RWPE2 (cell line): ENCODE measurements at regions not wholly inside any gene's neighbourhood (a gene's known extent, or its start where the extent isn't known, plus 50 kb on each side); places are given as distances from the start of the nearest gene placed in this dataset.

ENCODE experiments used
- ATAC-seq: fragments of 200-7000 bp; cut with Tn5 transposase; 3 replicates; pipeline ENCODE4 v1.9.1; 2021; ENCODE audit warnings: low read depth
- DNase-seq: peaks from one replicate; pipeline ENCODE4 v3.0.0-alpha.2; 2020; ENCODE audit warnings: low spot score
- H3K27ac ChIP-seq: fragments of 450-650 bp; 2 replicates; pipeline ENCODE4 v1.5.1; 2017; ENCODE audit warnings: mild to moderate bottlenecking; ENCODE audit not compliant: poor library complexity, severe bottlenecking
- H3K27me3 ChIP-seq: fragments of 250-450 bp; sonication (Bioruptor Pico); 2 replicates; pipeline ENCODE4 v1.5.1; 2021; ENCODE audit warnings: mild to moderate bottlenecking, moderate library complexity; ENCODE audit not compliant: insufficient read depth, poor library complexity, severe bottlenecking
- H3K36me3 ChIP-seq: fragments of 250-450 bp; sonication (Bioruptor Pico); 2 replicates; pipeline ENCODE4 v1.5.1; 2020; ENCODE audit warnings: low read depth, mild to moderate bottlenecking, moderate library complexity
- H3K4me1 ChIP-seq: fragments of 250-450 bp; sonication (Bioruptor Pico); 2 replicates; pipeline ENCODE4 v1.5.1; 2021; ENCODE audit warnings: mild to moderate bottlenecking, moderate library complexity; ENCODE audit not compliant: insufficient read depth, poor library complexity, severe bottlenecking
- H3K4me3 ChIP-seq: fragments of 250-450 bp; sonication (Bioruptor Pico); 2 replicates; pipeline ENCODE4 v1.5.1; 2021; ENCODE audit warnings: mild to moderate bottlenecking, moderate library complexity; ENCODE audit not compliant: severe bottlenecking
- H3K9me3 ChIP-seq: fragments of 250-450 bp; sonication (Bioruptor Pico); 2 replicates; pipeline ENCODE4 v1.5.1; 2021; ENCODE audit warnings: mild to moderate bottlenecking, moderate library complexity; ENCODE audit not compliant: severe bottlenecking
- TF ChIP-seq, protein P1 (sequence below): fragments of 450-650 bp; IDR thresholded peaks from one replicate; pipeline ENCODE4 v1.5.1; 2017; ENCODE audit warnings: mild to moderate bottlenecking, moderate library complexity; ENCODE audit not compliant: poor library complexity, severe bottlenecking

DNA sequence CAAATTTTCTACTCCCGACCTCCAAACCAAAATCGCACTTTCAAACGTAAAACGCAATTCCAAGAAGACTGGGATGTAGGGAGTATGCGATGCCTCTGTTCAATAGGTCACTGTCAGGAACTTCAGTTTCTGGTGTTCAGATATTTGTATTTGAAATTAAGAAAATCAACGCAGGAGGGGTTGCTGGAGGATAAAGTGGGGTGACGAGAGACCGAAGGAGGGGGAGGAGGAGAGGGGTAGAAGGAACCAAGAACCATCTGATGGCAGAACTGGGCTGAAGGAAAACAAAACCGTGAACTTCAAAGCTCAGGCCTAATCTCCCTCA lies 293.8 kb upstream of the NFE2L3 start:
- no peak for ATAC-seq
- Histone ChIP-seq H3K36me3 (no peaks in the 10 kb centered on the region), H3K27me3 (peaks cover 9% of the 10 kb centered on the region), H3K27ac (peak overlapping the region; percentile 93), H3K4me1 (peaks cover 33% of the 10 kb centered on the region), H3K4me3 (no peak overlapping the region), H3K9me3 (no peaks in the 10 kb centered on the region)
- DNase-seq = no peak
- TF ChIP-seq, protein P1, sequence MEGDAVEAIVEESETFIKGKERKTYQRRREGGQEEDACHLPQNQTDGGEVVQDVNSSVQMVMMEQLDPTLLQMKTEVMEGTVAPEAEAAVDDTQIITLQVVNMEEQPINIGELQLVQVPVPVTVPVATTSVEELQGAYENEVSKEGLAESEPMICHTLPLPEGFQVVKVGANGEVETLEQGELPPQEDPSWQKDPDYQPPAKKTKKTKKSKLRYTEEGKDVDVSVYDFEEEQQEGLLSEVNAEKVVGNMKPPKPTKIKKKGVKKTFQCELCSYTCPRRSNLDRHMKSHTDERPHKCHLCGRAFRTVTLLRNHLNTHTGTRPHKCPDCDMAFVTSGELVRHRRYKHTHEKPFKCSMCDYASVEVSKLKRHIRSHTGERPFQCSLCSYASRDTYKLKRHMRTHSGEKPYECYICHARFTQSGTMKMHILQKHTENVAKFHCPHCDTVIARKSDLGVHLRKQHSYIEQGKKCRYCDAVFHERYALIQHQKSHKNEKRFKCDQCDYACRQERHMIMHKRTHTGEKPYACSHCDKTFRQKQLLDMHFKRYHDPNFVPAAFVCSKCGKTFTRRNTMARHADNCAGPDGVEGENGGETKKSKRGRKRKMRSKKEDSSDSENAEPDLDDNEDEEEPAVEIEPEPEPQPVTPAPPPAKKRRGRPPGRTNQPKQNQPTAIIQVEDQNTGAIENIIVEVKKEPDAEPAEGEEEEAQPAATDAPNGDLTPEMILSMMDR = no peak

DNA sequence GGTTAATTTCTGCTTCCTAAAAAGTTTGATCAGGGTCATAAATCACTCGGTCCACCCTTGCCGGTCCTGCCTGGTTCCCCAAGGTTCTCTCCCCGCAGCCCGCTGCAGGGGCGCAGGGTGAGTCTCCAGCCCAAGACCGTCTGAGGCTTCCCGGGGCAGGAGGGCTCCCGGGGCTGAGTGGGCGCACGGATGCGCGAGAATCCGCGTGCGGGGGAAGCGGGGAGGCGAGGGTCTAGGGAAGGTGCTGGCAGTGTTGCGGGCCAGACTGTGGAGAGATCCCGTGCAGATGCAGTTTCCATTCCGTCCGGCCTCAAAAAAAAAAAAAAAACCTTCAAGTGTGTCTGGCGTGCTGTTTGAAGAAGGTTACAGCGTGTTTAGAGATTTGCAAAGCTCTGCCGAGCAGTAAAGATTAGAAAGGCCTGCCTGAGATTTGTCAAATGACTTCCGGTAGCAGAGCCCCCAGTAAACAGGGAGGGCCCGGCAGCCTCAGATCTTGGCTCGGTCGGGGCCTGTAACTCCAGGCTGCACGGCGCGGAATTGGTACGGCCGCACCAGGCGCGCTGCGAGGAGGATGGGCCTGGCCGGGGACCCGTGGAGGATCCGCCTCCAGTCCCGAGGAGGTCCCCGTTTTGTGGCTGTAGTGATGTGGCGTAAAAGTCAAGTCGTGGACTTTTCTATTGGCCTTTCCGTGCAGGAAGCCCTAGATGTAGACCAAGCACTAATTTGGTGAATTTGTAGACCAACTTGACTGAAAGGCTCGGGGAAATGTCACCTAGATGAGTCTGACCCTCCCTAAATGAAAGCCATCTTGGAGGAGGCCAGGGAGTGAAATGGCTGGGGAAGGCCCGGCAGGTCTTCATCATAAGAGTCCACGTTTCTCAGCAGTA lies 293.2 kb upstream of the NFE2L3 start:
- Histone ChIP-seq H3K27me3 (peaks cover 10% of the 10 kb centered on the region), H3K9me3 (no peaks in the 10 kb centered on the region), H3K27ac (peak overlapping the region; percentile 93), H3K4me1 (peaks cover 33% of the 10 kb centered on the region), H3K36me3 (no peaks in the 10 kb centered on the region), H3K4me3 (no peak overlapping the region)
- TF ChIP-seq, protein P1 = no peak
- ATAC-seq = no peak
- no peak for DNase-seq

DNA sequence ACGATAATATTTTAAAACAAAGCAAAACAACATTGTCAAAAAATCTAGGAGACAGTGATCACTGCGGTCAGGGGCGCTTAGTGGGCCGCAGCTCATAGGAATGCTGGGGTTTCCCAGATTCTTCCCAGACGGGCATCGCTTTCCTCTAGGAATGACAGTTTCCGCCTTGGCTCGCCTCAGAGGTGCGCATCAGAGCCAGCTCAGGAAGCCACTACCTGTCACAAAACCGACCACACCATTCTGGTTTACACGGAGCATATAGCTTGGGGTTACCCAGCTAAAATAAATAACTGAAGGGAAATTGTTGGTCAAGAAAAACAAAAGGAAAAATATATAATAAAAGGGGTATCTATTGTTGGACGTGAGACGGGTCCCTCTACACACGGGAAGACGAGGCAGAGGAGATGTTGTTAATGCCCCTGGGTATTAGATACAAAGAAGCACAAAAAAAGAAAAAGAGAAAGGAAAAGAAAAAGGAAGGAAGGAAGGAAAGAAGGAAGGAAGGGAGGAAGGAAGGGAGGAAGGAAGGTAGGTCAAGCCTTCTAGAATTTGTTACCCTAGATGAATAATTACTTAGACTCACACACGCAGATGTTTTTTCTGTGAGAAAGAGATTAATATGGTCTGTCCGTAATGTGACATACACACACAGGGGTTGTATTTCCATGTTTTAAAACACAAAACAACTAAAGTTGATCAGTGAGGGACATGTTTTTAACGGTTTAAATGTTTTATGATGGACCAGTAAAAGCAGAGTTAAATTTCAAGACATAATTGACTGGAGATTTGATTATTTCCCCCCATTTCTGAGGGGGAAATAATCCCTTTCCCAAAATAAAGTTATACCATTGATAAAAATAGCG lies 292.4 kb upstream of the NFE2L3 start:
- no peaks in the 10 kb centered on the region for H3K9me3 ChIP-seq
- H3K4me1 ChIP-seq = peaks cover 32% of the 10 kb centered on the region
- ATAC-seq (no peak), DNase-seq (no peak)
- H3K36me3 ChIP-seq = no peaks in the 10 kb centered on the region
- no peak overlapping the region for H3K4me3 ChIP-seq
- H3K27ac ChIP-seq = peak overlapping the region; percentile 45
- H3K27me3 ChIP-seq = peaks cover 19% of the 10 kb centered on the region
- TF ChIP-seq, protein P1 = no peak

DNA sequence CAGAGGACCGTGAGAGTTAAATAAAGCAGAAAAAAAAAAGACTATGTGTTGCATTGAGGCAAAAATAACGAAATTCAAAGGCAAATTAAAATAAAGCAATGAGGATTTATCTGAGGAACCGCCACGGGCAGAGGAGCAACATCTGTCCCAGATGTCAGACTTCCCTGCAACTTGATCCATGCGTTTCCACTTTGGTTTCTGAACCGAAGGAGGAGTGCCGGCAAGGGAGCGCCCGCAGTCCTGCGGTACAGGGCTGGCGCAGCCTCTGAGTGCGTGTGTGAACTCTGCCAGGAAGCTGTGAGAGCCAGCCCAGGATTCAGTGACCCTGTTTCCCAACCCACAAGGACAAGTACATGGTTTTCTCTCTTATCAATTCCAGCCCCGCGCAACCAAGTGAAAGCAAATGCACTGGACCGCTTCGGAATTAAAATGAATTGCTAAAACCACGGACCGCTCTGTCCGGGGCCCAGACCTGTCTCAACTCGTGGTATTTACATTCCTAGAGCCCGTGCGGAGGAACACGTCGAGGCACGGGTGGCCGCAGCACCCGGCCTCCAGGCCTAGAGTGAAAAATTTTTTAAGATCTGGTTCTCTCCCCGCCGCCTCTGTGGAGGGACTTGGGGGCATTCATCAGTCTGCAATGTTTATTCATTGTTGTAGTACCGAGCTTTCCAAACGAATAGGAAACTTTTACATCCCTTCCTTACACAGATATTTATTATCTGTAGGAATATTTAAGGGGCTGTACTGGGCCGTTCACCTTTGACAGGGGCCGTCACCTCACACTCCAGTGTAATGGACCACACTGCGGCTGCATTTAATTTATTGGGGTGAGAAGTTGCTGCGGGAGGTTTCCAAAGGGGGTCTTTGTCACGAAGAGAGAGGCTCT lies 291.5 kb upstream of the NFE2L3 start:
- TF ChIP-seq, protein P1 = no peak
- DNase-seq (peak; percentile 70), ATAC-seq (no peak)
- H3K27ac ChIP-seq = peak overlapping the region; percentile 45
- H3K9me3 ChIP-seq = no peaks in the 10 kb centered on the region
- peaks cover 27% of the 10 kb centered on the region for H3K4me1 ChIP-seq
- H3K36me3 ChIP-seq = no peaks in the 10 kb centered on the region
- peak overlapping the region; percentile 28 for H3K4me3 ChIP-seq
- H3K27me3 ChIP-seq = peaks cover 28% of the 10 kb centered on the region
